ENCODE measurements at regions not wholly inside any gene's neighbourhood (a gene's known extent, or its start where the extent isn't known, plus 50 kb on each side); places are given as distances from the start of the nearest gene placed in this dataset.

DNA sequence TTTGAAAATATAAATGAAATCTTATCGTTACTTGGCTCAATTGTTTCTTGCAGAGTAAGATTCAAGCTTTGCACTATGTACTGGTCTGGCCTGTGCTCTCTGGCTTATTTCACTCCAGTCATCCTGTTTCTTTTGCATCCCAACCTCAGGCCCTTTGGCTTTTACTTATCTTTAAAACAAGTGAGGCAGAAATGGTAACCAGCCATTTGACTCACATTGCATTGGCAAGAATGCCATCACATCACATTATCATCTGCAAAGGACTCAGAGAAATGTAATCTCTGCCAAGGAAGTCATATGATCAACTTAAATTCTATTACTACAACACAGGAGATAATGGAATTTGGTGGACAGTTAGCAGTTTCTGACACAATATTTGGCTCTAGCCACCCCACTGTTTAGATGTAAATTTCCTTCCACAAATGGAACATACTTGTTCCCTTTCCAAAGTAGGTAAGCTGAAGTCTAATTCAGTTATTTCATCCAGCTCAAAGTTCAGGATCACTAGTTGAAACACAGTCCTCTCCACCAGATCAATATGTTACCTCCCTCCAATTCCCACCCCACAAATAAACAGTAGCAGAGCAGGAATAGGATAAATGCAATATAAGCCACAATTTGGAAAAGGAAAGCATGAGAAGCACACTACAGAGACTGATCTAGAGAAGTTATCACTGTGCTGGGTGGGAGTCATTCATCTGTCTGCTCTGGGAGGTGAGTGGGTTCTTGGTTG is 65.0 kb upstream of the DSC1 start (continued):
- TF ChIP-seq, protein P1, sequence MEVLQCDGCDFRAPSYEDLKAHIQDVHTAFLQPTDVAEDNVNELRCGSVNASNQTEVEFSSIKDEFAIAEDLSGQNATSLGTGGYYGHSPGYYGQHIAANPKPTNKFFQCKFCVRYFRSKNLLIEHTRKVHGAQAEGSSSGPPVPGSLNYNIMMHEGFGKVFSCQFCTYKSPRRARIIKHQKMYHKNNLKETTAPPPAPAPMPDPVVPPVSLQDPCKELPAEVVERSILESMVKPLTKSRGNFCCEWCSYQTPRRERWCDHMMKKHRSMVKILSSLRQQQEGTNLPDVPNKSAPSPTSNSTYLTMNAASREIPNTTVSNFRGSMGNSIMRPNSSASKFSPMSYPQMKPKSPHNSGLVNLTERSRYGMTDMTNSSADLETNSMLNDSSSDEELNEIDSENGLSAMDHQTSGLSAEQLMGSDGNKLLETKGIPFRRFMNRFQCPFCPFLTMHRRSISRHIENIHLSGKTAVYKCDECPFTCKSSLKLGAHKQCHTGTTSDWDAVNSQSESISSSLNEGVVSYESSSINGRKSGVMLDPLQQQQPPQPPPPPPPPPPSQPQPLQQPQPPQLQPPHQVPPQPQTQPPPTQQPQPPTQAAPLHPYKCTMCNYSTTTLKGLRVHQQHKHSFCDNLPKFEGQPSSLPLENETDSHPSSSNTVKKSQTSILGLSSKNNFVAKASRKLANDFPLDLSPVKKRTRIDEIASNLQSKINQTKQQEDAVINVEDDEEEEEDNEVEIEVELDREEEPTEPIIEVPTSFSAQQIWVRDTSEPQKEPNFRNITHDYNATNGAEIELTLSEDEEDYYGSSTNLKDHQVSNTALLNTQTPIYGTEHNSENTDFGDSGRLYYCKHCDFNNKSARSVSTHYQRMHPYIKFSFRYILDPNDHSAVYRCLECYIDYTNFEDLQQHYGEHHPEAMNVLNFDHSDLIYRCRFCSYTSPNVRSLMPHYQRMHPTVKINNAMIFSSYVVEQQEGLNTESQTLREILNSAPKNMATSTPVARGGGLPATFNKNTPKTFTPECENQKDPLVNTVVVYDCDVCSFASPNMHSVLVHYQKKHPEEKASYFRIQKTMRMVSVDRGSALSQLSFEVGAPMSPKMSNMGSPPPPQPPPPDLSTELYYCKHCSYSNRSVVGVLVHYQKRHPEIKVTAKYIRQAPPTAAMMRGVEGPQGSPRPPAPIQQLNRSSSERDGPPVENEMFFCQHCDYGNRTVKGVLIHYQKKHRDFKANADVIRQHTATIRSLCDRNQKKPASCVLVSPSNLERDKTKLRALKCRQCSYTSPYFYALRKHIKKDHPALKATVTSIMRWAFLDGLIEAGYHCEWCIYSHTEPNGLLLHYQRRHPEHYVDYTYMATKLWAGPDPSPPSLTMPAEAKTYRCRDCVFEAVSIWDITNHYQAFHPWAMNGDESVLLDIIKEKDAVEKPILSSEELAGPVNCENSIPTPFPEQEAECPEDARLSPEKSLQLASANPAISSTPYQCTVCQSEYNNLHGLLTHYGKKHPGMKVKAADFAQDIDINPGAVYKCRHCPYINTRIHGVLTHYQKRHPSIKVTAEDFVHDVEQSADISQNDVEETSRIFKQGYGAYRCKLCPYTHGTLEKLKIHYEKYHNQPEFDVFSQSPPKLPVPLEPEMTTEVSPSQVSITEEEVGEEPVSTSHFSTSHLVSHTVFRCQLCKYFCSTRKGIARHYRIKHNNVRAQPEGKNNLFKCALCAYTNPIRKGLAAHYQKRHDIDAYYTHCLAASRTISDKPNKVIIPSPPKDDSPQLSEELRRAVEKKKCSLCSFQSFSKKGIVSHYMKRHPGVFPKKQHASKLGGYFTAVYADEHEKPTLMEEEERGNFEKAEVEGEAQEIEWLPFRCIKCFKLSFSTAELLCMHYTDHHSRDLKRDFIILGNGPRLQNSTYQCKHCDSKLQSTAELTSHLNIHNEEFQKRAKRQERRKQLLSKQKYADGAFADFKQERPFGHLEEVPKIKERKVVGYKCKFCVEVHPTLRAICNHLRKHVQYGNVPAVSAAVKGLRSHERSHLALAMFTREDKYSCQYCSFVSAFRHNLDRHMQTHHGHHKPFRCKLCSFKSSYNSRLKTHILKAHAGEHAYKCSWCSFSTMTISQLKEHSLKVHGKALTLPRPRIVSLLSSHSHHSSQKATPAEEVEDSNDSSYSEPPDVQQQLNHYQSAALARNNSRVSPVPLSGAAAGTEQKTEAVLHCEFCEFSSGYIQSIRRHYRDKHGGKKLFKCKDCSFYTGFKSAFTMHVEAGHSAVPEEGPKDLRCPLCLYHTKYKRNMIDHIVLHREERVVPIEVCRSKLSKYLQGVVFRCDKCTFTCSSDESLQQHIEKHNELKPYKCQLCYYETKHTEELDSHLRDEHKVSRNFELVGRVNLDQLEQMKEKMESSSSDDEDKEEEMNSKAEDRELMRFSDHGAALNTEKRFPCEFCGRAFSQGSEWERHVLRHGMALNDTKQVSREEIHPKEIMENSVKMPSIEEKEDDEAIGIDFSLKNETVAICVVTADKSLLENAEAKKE (CRISPR knock-in tag; IDR thresholded peaks at IDR 0.05), result no peak
- TF ChIP-seq ZNF114 (CRISPR knock-in tag; IDR thresholded peaks at IDR 0.05) (no peak), EZH2 (IDR thresholded peaks at IDR 0.05; ENCODE audit: low read depth, unreplicated experiment) (no peak), ZNF331 (CRISPR knock-in tag; IDR thresholded peaks at IDR 0.05; ENCODE audit: low read depth) (no peak), JUNB (IDR thresholded peaks at IDR 0.05; ENCODE audit: unreplicated experiment) (no peak), CREB1 (CRISPR knock-in tag; IDR thresholded peaks at IDR 0.05; ENCODE audit: low read depth) (no peak)
- TF ChIP-seq, protein P2, sequence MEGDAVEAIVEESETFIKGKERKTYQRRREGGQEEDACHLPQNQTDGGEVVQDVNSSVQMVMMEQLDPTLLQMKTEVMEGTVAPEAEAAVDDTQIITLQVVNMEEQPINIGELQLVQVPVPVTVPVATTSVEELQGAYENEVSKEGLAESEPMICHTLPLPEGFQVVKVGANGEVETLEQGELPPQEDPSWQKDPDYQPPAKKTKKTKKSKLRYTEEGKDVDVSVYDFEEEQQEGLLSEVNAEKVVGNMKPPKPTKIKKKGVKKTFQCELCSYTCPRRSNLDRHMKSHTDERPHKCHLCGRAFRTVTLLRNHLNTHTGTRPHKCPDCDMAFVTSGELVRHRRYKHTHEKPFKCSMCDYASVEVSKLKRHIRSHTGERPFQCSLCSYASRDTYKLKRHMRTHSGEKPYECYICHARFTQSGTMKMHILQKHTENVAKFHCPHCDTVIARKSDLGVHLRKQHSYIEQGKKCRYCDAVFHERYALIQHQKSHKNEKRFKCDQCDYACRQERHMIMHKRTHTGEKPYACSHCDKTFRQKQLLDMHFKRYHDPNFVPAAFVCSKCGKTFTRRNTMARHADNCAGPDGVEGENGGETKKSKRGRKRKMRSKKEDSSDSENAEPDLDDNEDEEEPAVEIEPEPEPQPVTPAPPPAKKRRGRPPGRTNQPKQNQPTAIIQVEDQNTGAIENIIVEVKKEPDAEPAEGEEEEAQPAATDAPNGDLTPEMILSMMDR (conservative IDR thresholded peaks at IDR 0.05; ENCODE audit: low read depth in 2 of 2), result no peak

DNA sequence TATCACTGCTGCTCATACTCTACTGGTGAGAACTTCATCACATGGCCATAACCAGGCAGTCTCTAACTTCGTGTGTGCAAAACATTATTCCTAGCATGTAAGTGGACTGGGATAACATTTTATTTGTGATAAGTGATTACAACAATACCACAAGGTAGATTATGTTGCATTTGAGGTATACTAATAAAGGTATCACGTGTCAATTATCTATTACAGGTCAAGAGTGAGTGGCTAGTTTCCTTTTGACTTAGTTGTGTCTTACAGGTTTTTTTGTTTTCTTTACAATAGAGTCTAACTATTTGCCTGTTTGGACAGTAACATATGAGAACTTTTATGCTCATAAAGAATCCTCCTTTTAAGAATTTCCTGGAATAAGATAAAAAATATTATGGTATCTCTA is 67.2 kb upstream of the DSC1 start:
- Mint-ChIP-seq H3K9me3 (no peaks in the 10 kb centered on the region), H3K4me1 (peaks cover 19% of the 10 kb centered on the region), H3K27me3 (ENCODE audit: insufficient read depth, low read depth, poor library complexity) (peaks cover 7% of the 10 kb centered on the region), H3K27ac (no peak overlapping the region), H3K36me3 (ENCODE audit: low read depth) (no peaks in the 10 kb centered on the region), H3K4me3 (no peak overlapping the region)
- no peaks in the 10 kb centered on the region for H4K20me1 ChIP-seq (replicated peaks; ENCODE audit: insufficient read depth)
- no peaks in the 10 kb centered on the region for H3F3A ChIP-seq (replicated peaks; ENCODE audit: low read depth)
- H3K27me3 ChIP-seq (ENCODE audit: insufficient read depth), result no peaks in the 10 kb centered on the region
- no peak overlapping the region for H3K27ac ChIP-seq (ENCODE audit: low read depth)
- H3K9me2 ChIP-seq (ENCODE audit: insufficient read depth), result no peaks in the 10 kb centered on the region
- no peak overlapping the region for H3K4me3 ChIP-seq
- no peaks in the 10 kb centered on the region for H3K36me3 ChIP-seq (ENCODE audit: insufficient read depth)
- no peak for DNase-seq (ENCODE audit: low spot score)
- no peak overlapping the region for H3K4me2 ChIP-seq
- peaks cover 11% of the 10 kb centered on the region; the same call in 1 of the 2 replicates for H3K4me1 ChIP-seq (ENCODE audit: insufficient read depth)
- H3K79me2 ChIP-seq (replicated peaks; ENCODE audit: insufficient read depth), result no peaks in the 10 kb centered on the region
- no peak for ATAC-seq
- H2AFZ ChIP-seq, result no peak overlapping the region
- TF ChIP-seq EZH2phosphoT487 (IDR thresholded peaks at IDR 0.05; ENCODE audit: unreplicated experiment), result no peak
- TF ChIP-seq ZNF114 (CRISPR knock-in tag; IDR thresholded peaks at IDR 0.05), result no peak
- TF ChIP-seq, protein P3, sequence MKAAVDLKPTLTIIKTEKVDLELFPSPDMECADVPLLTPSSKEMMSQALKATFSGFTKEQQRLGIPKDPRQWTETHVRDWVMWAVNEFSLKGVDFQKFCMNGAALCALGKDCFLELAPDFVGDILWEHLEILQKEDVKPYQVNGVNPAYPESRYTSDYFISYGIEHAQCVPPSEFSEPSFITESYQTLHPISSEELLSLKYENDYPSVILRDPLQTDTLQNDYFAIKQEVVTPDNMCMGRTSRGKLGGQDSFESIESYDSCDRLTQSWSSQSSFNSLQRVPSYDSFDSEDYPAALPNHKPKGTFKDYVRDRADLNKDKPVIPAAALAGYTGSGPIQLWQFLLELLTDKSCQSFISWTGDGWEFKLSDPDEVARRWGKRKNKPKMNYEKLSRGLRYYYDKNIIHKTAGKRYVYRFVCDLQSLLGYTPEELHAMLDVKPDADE (IDR thresholded peaks at IDR 0.05), result no peak
- TF ChIP-seq ZNF331 (CRISPR knock-in tag; IDR thresholded peaks at IDR 0.05; ENCODE audit: low read depth), result no peak
- no peak for TF ChIP-seq CREB1 (CRISPR knock-in tag; IDR thresholded peaks at IDR 0.05; ENCODE audit: low read depth)
- no peak for TF ChIP-seq POLR2AphosphoS5 (IDR thresholded peaks at IDR 0.05; ENCODE audit: low read depth)
- no peak for TF ChIP-seq JUNB (IDR thresholded peaks at IDR 0.05; ENCODE audit: unreplicated experiment)
- TF ChIP-seq, protein P4, sequence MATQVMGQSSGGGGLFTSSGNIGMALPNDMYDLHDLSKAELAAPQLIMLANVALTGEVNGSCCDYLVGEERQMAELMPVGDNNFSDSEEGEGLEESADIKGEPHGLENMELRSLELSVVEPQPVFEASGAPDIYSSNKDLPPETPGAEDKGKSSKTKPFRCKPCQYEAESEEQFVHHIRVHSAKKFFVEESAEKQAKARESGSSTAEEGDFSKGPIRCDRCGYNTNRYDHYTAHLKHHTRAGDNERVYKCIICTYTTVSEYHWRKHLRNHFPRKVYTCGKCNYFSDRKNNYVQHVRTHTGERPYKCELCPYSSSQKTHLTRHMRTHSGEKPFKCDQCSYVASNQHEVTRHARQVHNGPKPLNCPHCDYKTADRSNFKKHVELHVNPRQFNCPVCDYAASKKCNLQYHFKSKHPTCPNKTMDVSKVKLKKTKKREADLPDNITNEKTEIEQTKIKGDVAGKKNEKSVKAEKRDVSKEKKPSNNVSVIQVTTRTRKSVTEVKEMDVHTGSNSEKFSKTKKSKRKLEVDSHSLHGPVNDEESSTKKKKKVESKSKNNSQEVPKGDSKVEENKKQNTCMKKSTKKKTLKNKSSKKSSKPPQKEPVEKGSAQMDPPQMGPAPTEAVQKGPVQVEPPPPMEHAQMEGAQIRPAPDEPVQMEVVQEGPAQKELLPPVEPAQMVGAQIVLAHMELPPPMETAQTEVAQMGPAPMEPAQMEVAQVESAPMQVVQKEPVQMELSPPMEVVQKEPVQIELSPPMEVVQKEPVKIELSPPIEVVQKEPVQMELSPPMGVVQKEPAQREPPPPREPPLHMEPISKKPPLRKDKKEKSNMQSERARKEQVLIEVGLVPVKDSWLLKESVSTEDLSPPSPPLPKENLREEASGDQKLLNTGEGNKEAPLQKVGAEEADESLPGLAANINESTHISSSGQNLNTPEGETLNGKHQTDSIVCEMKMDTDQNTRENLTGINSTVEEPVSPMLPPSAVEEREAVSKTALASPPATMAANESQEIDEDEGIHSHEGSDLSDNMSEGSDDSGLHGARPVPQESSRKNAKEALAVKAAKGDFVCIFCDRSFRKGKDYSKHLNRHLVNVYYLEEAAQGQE (IDR thresholded peaks at IDR 0.05; ENCODE audit: unreplicated experiment), result no peak
